Left ventricle myocardium superior (tissue), 1 donor: ENCODE measurements at regions not wholly inside any gene's neighbourhood (a gene's known extent, or its start where the extent isn't known, plus 50 kb on each side); places are given as distances from the start of the nearest gene placed in this dataset.
"Not testable (repeated sequence)": the region's sequence is repeated elsewhere in the genome, so short reads cannot be mapped to it uniquely, and the experiment has no call there.

Experiments used
- ATAC-seq: fragments of 200-7000 bp; cut with Tn5 transposase; one replicate; pipeline ENCODE4 v1.9.1; 2020; ENCODE audit warnings: mild to moderate bottlenecking, moderate library complexity
- DNase-seq: peaks from one replicate; pipeline ENCODE4 v3.0.0-alpha.2; 2020
- intact Hi-C: fragments of 100-400 bp; cut with micrococcal nuclease; formaldehyde crosslinking; loops from one replicate; pipeline ENCODE4 v1.11.0; 2022
- donor health status: DM: no; HTN: yes; CAD: no; lungs with severe emphysema.

DNA sequence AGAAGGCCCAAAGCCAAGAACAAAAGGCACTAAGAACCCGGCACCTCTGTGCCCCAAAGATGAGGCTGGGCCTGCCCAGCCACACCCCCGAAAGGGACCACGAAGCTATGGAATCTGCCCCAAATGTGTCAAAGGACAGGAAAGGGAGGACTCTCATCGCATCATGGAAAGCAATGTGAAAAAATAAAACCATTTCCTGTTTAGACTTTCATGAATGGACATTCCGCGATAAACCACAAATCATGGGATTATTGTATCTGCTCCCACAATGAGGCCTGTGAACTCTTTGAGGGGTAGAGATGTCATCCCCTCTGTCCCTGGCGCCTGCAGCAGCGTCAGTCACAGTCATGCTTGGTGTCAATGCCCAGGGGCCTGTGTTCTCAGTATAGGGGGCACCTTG, 135.0 kb downstream of the COPRS start:
- ATAC-seq (no peak), DNase-seq (no peak)
- intact Hi-C loops, result no loop called here

DNA sequence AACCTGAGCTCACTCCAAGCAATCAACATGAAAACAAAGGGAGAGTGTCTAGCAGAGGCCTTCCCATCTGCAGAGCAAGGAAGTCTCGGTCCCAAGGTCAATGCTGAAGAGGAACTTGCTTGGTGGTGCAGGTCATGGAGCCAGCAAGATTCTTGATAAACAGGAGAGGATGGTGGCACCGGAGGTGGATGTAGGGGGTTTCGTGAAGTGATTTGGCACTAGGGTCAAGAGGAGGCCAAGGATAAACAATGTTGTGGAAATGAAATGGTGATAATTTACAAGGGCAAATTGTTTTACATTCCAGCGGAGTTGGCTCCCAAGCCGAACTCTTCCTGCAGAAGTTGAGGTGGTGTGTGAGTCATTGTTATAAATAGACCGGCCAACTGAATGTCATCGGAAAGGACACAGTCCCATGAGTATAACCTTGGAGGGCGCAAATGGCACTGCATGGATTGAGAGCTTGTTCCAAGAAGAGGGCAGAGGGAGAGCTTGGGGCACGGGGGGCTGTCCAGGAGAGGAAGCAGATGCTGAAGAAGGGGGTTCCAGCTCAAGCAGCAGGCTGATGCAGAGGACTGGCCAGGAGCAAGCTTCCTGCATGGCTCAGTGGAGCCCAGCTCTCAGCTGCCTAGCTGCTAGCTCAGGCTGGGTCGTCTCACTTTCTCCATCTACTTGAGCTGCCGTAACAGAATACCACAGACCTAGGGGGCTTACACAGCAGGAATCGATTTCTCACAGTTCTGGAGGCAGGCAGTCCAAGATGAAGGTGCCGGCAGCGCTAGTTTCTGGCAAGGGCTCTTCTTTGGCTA, 136.6 kb downstream of the COPRS start:
- peak; percentile 48 for DNase-seq
- intact Hi-C loops, result no loop called here

DNA sequence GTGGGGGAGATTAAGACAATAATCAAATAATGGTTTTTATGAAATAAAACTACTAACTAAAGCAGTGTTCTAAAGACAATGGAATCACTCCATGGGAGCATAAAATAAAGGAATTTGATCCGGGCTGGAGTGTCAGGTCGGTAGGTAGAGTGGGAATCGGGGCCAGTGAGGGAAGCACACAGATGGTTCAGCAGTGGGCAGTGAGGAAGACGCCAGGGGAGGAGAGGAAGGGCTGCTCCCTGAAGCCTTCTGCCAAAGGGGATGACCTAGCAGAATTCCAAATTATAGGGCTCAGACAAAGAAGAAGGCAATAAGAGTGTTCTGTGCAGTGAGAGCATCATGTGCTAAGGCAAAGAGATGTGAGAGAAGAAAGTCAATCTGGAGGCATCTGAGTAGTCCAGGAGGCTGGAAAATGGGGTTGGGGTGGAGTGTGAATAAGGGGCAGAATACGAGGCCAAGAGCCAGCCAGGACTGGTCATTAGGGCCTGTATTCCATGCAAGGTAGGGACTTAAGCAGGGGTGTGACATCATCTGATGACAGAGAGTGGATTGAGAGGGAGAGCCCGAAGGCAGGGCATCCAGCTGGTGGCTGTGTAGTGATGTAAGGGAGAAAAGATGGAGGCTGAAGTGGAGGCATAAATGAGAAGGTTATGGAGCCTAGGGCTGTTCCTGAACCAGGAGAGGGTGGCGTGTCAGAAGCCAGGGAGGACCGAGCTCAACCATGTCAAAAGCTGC, 137.6 kb downstream of the COPRS start:
- intact Hi-C loops, result no loop called here
- ATAC-seq (peak; percentile 12), DNase-seq (no peak)

More for the DNA sequence above, 136.6 kb downstream of the COPRS start:
- ATAC-seq, result peak; percentile 95

DNA sequence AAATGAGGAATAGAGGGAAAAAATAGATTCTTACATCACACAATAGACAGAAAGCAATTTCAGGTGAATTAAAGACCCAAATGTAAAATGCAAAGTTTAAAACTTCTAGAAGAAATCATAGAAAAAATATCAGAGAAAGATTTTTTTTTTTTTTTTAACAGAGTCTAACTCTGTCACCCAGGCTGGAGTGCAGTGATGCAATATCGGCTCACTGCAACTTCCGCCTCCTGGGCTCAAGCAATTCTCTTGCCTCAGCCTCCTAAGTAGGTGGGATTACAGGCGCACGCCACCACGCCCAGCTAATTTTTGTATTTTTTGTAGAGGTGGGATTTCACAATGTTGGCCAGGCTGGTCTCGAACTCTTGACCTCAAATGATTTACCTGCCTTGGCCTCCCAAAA, 141.8 kb downstream of the COPRS start:
- ATAC-seq, intact Hi-C loops, DNase-seq: not testable (repeated sequence)

DNA sequence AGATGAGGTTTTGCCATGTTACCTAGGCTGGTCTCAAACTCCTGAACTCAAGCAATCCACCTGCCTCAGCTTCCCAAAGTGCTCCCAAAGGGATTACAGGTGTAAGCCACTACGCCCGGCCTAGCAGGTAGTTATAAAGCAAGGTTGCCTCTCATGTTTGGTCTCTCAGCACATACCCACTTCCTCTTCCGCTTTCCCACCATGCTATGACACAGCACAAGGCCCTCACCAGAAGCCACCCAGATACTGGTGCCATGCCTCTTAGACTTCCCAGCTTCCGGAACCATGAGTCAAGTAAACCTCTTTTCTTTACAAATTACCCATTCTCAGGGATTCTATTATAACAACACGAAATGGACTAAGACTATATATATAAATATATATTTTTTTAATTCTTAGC, 143.6 kb downstream of the COPRS start:
- DNase-seq, result no peak
- no peak for ATAC-seq
- intact Hi-C loops, result no loop called here

DNA sequence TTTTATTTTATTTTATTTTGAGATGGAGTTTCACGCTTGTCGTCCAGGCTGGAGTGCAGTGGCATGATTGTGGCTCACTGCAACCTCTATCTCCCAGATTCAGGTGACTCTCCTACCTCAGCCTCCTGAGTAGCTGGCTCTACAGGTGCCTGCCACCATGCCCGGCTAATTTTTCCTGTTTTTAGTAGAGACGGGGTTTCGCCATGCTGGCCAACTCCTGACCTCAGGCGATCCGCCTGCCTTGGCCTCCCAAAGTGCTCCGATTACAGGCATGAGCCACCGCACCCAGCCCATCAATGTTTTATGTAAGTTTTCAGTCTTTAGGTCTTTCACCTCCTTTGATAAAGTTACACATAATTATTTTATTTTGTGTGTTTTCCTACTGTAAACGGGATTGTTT, 154.6 kb downstream of the COPRS start:
- no peak for ATAC-seq
- DNase-seq, result no peak
- intact Hi-C loops, result no loop called here

DNA sequence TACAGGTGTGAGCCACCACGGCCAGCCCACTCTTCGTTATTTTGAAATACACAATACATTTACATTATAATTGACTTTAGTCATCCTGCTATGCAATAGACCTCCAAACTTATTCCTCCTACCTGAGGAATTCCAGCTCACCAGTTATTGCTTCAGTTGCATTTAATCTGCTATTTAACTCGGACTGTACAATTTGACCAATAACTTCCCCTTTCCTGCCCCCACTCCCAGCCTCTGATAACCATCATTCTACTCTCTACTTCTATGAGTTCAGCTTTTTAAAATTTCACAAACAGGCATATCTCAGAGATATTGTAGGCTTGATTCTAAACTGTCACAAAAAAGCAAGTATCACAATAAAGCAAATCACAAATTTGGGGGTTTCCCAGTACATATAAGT, 157.0 kb downstream of the COPRS start:
- ATAC-seq, result no peak

DNA sequence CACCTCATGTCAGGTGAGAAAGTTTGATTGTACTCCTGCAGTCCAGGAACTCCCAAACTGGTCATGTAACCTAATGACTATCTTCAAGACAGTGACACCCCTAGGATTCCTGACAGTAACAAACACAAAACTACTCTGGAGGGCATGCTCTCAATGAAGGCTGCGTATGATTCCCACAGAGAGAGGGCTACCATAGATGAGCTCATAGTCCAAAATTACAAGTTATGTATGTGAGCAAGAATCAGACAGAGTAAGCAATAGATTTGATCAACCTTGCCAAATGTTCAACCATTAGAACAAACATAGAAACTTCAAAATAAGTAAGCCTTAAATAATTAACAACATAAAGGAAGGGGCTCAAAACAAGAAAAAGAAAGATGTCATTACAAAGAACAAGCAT, 158.1 kb downstream of the COPRS start:
- ATAC-seq (no peak), DNase-seq (no peak)
- intact Hi-C loops, result no loop called here

More for the DNA sequence above, 157.0 kb downstream of the COPRS start:
- DNase-seq, result no peak
- intact Hi-C loops, result no loop called here

DNA sequence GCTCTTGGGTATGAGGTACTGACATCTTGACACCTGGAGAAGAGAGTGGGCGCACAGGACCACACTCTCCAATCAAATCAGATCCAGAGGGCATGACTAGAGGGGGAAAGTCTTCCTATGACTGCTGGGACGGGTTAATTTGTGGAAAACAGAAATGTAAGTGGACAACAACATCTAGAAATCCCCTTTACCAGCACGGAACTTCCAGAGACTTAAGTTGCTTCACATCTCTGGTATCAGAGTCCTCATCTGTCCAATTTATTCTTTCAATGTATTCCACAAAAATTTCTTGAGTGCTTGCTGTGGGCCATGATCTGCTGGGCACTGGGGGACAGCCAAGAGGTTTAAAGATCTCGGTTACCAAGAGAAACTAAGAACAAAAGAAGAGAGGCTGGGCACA, 159.2 kb downstream of the COPRS start:
- DNase-seq, result no peak
- intact Hi-C loops, result no loop called here
- ATAC-seq, result no peak

DNA sequence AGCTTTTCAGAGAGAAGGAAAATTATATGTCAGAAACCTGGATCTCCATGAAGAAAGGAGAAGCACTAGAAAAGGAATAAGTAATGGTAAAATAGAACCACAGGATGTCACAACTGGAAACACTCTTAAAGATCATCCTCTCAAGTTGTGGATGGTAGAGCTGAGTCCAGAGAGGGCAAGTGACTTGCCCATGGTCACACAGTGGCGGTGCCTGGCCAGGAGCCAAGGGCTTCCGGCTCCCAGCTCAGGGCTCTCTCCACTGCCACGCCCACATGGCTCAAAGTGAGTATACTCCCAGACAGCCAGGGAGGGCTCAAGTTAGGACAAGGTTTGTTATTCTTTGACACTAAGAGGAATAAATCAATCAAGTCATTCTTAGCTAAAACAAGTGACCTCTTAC, 159.8 kb downstream of the COPRS start:
- DNase-seq (no peak), ATAC-seq (no peak)
- intact Hi-C loops, result no loop called here

DNA sequence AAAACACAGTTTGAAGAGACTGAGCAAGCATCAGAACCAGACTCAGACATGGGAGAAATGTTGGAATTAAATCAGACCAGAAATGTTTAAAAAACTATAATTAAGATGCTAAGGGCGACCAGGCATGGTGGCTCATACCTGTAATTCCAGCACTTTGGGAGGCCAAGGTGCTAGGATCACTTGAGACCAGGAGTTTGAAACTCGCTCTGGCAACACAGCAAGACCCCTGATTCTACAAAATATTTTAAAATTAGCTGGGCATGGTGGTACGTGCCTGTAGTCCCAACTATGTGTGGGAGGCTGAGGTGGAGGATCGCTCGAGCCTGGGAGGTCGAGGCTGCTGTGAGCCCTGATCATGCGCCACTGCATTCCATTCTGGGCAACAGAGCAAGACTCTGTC, 160.3 kb downstream of the COPRS start:
- no peak for DNase-seq
- no peak for ATAC-seq

DNA sequence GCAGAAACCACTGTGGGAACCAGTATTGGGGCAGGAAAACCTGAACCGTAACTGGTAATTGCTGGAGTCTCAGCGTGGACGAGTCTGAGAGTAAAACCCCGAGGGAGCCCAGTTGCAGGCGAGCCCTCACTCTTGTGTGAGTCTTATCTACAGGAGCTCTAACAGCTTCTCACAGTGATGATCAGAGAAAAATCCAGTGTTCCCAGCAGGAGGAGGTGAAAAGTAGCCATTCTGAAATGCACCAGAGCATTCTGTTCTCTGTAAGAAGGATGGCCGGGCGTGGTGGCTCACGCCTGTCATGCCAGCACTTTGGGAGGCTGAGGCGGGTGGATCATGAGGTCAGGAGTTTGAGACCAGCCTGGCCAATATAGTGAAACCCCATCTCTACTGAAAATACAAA, 161.2 kb downstream of the COPRS start:
- intact Hi-C loops, result no loop called here
- ATAC-seq, result no peak
- no peak for DNase-seq

More for the DNA sequence above, 160.3 kb downstream of the COPRS start:
- intact Hi-C loops, result no loop called here

DNA sequence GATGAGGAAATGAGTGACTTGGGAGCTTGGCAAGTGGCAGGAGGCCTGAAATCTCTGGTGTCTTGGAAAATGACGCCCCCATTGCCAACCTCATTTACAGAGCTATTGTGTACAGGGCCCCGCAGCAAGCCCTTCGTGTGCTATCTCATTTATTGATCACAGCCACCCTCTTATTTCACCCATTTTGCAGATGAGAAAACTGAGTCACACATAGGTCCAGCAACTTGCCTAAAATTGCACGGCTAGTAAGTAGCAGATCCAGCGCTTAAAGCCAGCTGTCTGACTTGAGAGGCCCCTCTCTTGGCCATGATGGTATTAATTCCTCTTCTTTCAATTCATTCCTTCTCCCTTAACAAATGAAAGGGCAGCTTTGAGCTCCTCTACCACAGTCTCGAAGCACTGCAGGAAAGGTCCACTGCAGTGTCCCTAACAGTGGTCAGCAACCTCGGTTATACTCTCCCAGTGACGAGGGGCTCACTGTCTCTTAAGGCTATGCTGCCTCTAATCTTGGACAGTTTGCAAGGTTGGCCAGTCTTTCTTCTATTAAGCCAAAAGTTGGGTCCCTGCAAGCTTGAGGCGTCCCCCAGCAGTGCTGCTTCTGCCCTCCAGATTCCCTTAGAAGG, 162.2 kb downstream of the COPRS start:
- no peak for ATAC-seq
- no peak for DNase-seq
- intact Hi-C loops, result no loop called here

DNA sequence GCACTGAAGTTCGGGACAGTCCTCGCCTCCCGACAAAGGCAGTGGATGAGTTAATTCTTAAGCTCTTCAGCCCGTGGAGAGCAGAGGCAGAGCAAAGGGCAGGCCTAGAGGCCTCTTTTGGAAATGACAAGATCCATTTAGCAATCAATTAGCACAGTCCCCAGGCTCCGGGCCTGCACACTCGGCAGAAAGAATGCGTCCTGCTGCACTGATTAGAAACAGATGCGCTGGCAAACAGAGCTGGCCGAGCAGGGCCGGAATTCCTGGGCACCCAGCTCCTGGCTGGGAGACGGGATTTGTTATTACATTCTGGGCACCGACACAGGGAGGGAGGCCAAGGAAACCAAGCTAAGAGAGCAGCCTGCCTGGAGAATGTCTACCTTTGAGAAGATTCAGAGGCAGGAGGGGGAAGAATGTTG, 162.9 kb downstream of the COPRS start:
- intact Hi-C loops, result no loop called here
- DNase-seq (peak; percentile 89), ATAC-seq (peak; percentile 95)

DNA sequence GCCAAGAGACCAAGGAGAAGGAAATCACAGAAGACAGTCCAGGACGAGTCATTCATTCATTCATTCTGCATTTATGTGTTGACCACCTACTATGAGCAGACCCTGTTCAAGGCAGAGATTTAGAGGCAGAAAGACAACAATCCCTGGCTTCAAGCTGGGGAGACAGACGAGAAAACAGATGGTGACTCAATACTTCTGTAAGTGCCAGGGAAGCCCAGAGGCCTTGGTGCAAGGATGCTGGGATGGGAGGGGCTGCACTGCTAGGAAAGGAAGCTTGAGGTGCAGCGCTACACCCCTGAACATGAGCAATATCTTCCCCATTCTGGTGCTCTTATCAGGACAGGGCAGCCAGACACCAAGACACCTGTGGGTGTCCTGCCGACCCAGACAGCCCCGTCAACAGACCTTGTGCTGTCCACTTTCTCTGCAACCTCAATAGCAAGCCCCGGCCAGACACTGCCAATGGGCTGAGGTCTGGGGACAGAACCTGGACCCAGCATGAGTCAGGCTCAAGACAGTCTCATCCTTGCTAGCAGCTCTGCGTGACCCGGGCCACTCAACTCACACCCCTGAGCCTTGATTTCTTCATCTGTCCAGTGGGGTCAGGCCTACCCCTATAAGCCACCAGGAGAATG, 163.5 kb downstream of the COPRS start:
- DNase-seq, result no peak
- intact Hi-C loops, result no loop called here
- peak; percentile 2 for ATAC-seq

DNA sequence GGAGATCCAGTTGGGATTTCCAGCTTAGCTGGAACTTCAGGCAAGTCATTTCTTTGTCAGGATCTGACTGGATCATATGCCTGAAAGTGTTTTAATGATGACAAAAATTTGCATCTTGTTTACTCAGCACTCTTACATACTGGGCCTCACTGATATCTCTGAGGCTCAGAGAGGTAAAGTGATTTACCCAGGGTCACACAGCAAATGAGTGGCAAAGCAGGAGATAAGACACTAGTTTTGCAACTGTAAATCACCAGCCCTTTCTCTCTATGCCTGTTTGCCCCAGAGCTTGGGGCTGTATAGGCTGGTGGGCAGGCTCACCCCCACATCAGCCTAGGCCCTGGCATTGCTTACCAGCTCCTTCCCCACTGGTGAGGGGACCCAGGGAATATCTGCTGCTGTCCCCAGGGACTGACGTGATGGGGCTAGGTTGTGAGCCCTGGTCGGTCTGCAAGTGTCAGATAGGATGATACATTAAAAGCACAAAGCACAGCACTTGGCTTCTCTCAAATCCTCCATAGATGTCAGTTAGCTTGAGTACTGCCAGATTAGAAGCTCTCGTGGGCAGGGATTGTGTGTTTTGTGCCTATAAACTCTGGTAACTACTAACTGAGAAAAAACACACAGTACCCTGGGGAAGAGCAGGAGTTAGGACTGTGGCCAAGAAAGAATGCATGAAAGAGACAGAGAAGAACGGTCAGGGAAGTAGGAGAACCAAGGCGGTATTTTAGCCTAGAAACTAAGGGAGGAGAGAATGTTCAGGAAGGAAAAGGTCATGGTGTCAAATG, 165.4 kb downstream of the COPRS start:
- intact Hi-C loops, result no loop called here
- DNase-seq, result no peak
- ATAC-seq, result no peak

DNA sequence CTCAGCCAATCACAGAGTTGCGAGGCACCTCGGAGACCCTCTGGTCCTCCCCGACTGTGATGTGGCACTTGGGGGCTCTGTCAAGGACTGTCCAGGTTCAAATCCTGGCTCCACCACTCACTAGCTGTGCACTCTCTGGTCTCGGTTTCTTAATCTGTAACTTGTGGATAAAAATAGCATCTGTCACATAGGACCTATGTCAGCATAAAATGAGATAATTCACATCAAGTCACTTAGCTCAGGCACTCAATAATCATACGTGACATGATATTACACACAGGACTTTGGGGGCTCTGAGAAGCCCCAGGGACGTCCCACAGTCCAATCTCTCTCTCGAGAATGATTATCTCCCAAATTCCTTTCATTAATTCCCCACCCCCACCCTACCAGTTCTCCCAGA, 166.4 kb downstream of the COPRS start:
- ATAC-seq (no peak), DNase-seq (no peak)
- intact Hi-C loops, result no loop called here

DNA sequence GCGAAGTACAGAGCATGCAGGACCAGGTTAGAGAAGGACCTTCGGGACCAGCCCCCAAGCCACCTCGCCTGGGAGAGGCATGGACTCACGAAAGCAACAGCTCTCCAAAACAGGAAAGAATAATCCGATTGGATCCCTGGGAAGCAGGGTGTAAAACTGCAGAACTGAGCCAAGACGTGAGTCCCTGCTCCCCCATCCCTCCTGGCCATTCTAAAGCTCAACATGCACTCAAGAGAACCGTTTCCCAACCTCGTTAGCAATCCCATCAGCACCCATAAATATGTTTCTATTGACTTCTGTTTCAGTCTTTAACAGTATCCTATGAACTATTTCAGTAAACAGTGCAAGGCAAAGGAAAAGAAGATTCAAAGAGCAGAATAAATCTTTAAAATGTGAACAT, 167.0 kb downstream of the COPRS start:
- ATAC-seq (no peak), DNase-seq (no peak)
- intact Hi-C loops, result no loop called here

DNA sequence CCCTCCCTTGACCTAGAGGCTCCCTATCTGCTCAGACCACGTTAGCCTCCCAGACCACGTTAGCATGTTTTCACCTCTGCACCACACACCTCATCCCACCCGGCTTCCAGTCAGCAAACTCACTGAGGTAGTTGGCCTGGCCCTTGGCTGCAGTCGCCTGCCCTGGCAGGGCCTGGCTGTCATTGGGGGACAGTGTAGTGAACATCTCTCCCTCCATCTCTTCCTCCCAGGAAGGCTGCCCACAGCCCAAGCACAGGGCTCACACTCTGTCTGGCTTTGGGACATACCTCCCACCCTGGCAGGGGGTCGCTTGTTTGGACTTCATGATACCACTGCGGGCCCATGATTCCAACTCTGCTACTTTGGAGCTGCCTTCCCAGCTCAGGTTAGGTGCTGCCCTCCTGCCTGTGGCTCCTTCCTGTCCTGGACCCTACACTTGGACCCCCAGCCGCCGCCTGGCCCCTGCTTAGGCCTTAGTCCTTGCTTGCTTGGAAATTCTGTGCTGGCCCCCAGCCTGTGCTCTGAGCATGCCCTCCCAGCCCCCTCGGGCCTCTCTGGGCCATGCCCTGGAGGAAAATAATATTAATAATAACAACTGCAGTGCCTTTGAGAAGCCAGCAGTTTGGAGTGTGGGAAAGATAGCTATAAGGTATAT, 167.7 kb downstream of the COPRS start:
- DNase-seq, result no peak
- no peak for ATAC-seq

More for the DNA sequence above, 167.7 kb downstream of the COPRS start:
- intact Hi-C loops, result no loop called here
